Peyer's patch (tissue), 4 donors: ENCODE measurements at regions not wholly inside any gene's neighbourhood (a gene's known extent, or its start where the extent isn't known, plus 50 kb on each side); places are given as distances from the start of the nearest gene placed in this dataset.

Source experiments
- CTCF ChIP-seq, 6 experiments: fragments of 450-650 bp in 4 of 6; fragments of 200-600 bp in 2 of 6; sonication (generic) in 1 of 6; IDR thresholded peaks; one replicate each; pipeline ENCODE4 v1.5.1; 2017 to 2019; ENCODE audit warnings: antibody characterized with exemption in 6 of 6, mild to moderate bottlenecking in 3 of 6, moderate library complexity in 1 of 6
- POLR2A ChIP-seq, 2 donors: fragments of 450-650 bp; IDR thresholded peaks; one replicate each; pipeline ENCODE4 v1.5.1; 2017; ENCODE audit warnings: antibody characterized with exemption in 2 of 2, mild to moderate bottlenecking in 2 of 2, moderate library complexity in 2 of 2

- no peak for TF ChIP-seq CTCF (IDR thresholded peaks at IDR 0.05)
- no peak for TF ChIP-seq POLR2A (IDR thresholded peaks at IDR 0.05)
Observed at GRCh38 chr2:22996911-22997310, 388.1 kb upstream of the KLHL29 start.
